Stomach smooth muscle (tissue), 2 donors: ENCODE measurements at regions not wholly inside any gene's neighbourhood (a gene's known extent, or its start where the extent isn't known, plus 50 kb on each side); places are given as distances from the start of the nearest gene placed in this dataset.

Experiments
- H3K27ac ChIP-seq: one replicate; pipeline ENCODE4 v1.7.0; 2013; ENCODE audit warnings: mild to moderate bottlenecking, low read length, inconsistent platforms
- H3K27me3 ChIP-seq, 2 donors: one replicate each; pipeline ENCODE4 v1.7.0; 2013; ENCODE audit warnings: low read length in 2 of 2; ENCODE audit not compliant: insufficient read depth in 2 of 2, control insufficient read depth in 1 of 2
- H3K36me3 ChIP-seq, 2 donors: one replicate each; pipeline ENCODE4 v1.7.0; 2013; ENCODE audit warnings: low read length in 2 of 2; ENCODE audit not compliant: control insufficient read depth in 2 of 2, insufficient read depth in 2 of 2
- H3K4me1 ChIP-seq: one replicate; pipeline ENCODE4 v1.7.0; 2013; ENCODE audit warnings: low read length; ENCODE audit not compliant: control insufficient read depth, insufficient read depth
- H3K4me3 ChIP-seq, 2 donors: one replicate each; pipeline ENCODE4 v1.7.0; 2013; ENCODE audit warnings: low read length in 2 of 2
- H3K9ac ChIP-seq, 2 donors: one replicate each; pipeline ENCODE4 v1.7.0; 2013; ENCODE audit warnings: low read length in 2 of 2, mild to moderate bottlenecking in 1 of 2
- H3K9me3 ChIP-seq, 2 donors: one replicate each; pipeline ENCODE4 v1.7.0; 2013; ENCODE audit warnings: low read length in 2 of 2; ENCODE audit not compliant: control insufficient read depth in 2 of 2
- donor health status: healthy.
- donor health status: Pancreatic carcinoma.

GRCh38 chr14:94998110-94998509 is 159.2 kb downstream of the DICER1 start:
- Histone ChIP-seq H3K9ac (no peak overlapping the region), H3K27me3 (peaks cover 0 to 6% of the 10 kb centered on the region in 2 donors), H3K27ac (no peak overlapping the region), H3K4me3 (no peak overlapping the region), H3K36me3 (no peaks in the 10 kb centered on the region), H3K4me1 (no peaks in the 10 kb centered on the region), H3K9me3 (no peaks in the 10 kb centered on the region)

- Histone ChIP-seq H3K36me3 (no peaks in the 10 kb centered on the region), H3K4me3 (no peak overlapping the region), H3K9ac (no peak overlapping the region), H3K9me3 (no peaks in the 10 kb centered on the region), H3K27ac (no peak overlapping the region), H3K27me3 (peaks cover 0 to 4% of the 10 kb centered on the region in 2 donors), H3K4me1 (no peaks in the 10 kb centered on the region)
Measured at GRCh38 chr14:94995551-94995950, 161.8 kb downstream of the DICER1 start.

GRCh38 chr14:94994245-94994644 is 163.1 kb downstream of the DICER1 start:
- Histone ChIP-seq H3K36me3 (no peaks in the 10 kb centered on the region), H3K4me1 (no peaks in the 10 kb centered on the region), H3K9ac (no peak overlapping the region), H3K9me3 (no peaks in the 10 kb centered on the region), H3K27me3 (peaks cover 0 to 4% of the 10 kb centered on the region in 2 donors), H3K4me3 (no peak overlapping the region), H3K27ac (no peak overlapping the region)

- Histone ChIP-seq H3K36me3 (no peaks in the 10 kb centered on the region), H3K9ac (no peak overlapping the region), H3K27me3 (no peaks in the 10 kb centered on the region)
Measured at GRCh38 chr14:94992046-94992445, 165.3 kb downstream of the DICER1 start.

GRCh38 chr14:94989946-94990345 is 167.4 kb downstream of the DICER1 start:
- no peaks in the 10 kb centered on the region for H3K4me1 ChIP-seq
- no peak overlapping the region for H3K9ac ChIP-seq
- H3K4me3 ChIP-seq, result no peak overlapping the region
- H3K27ac ChIP-seq, result no peak overlapping the region
- H3K9me3 ChIP-seq, result peaks cover 0 to 2% of the 10 kb centered on the region in 2 donors
- H3K36me3 ChIP-seq, result no peaks in the 10 kb centered on the region
- no peaks in the 10 kb centered on the region for H3K27me3 ChIP-seq

More at GRCh38 chr14:94992046-94992445, 165.3 kb downstream of the DICER1 start:
- Histone ChIP-seq H3K27ac (no peak overlapping the region), H3K4me1 (no peaks in the 10 kb centered on the region), H3K4me3 (no peak overlapping the region), H3K9me3 (peaks cover 0 to 2% of the 10 kb centered on the region in 2 donors)

DNA sequence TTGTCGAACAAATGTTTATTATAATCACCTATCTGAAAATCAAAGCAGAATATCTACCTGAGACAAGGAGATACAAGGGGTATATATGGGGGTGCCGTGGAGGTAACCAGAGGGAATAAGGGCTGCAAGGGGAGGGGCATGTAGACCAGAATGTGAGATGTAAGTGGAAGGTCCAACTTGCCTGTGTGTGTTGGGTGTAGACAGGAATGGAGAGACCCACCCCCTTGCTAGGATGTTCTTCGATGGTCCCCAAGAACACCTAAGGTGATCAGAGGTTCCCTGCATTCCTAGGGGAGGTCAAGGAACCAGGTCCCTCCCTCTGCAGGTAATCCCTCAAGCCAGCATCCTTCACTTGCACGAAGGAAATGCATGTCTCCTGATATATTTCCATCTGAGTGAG is 167.9 kb downstream of the DICER1 start:
- no peaks in the 10 kb centered on the region for H3K4me1 ChIP-seq
- H3K4me3 ChIP-seq, result no peak overlapping the region
- peaks cover 0 to 2% of the 10 kb centered on the region in 2 donors for H3K9me3 ChIP-seq
- no peak overlapping the region for H3K27ac ChIP-seq
- H3K9ac ChIP-seq, result no peak overlapping the region
- H3K27me3 ChIP-seq, result no peaks in the 10 kb centered on the region
- H3K36me3 ChIP-seq, result no peaks in the 10 kb centered on the region

DNA sequence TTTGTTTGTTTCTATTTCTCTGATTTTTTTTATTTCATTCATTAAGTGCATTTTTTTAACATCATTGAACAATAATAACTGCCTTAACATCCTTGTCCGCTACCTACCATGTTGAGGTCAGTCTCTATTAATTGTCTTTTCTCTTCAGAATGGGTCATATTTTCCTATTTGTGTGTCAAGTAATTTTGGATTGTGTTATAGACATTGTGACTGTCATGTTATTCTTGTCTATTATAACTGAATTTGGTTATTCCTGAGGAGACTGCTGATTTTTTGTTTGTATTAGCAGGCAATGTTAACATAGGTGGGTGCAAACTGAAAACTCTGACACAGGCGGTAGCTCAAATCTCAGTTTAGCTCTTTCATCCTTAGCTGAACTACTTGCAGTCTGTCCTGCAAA is 169.9 kb downstream of the DICER1 start:
- Histone ChIP-seq H3K4me3 (no peak overlapping the region), H3K9ac (no peak overlapping the region), H3K27ac (no peak overlapping the region), H3K4me1 (no peaks in the 10 kb centered on the region), H3K9me3 (peaks cover 0 to 2% of the 10 kb centered on the region in 2 donors), H3K36me3 (no peaks in the 10 kb centered on the region), H3K27me3 (no peaks in the 10 kb centered on the region)

GRCh38 chr14:94979891-94980290 is 177.4 kb downstream of the DICER1 start:
- H3K27ac ChIP-seq, result no peak overlapping the region
- H3K27me3 ChIP-seq, result no peaks in the 10 kb centered on the region
- no peaks in the 10 kb centered on the region for H3K36me3 ChIP-seq
- no peak overlapping the region for H3K9ac ChIP-seq
- H3K4me3 ChIP-seq, result no peak overlapping the region
- H3K4me1 ChIP-seq, result no peaks in the 10 kb centered on the region
- H3K9me3 ChIP-seq, result no peaks in the 10 kb centered on the region

DNA sequence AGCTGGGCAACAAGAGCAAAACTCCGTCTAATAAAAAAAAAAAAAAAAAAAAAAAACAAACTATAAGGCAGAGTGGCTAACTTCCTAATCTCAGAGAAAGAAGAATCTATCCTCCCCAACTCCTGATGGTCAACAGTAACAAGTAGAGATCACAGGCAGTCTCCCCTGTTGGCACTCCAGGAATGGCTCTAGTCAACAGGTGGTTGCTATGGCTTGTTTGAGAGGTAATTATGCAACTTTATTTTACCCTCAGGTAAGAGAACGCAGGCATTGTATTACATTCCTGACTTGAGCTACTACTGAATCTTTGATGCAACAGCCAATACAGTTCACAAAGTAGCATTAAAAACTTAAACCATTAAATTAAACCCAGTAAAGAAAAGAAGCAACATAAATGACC is 180.3 kb downstream of the DICER1 start:
- peaks cover 0 to 2% of the 10 kb centered on the region in 2 donors for H3K9me3 ChIP-seq

GRCh38 chr14:94975366-94975765 is 182.0 kb downstream of the DICER1 start:
- H3K36me3 ChIP-seq, result no peaks in the 10 kb centered on the region
- no peaks in the 10 kb centered on the region for H3K27me3 ChIP-seq
- H3K9me3 ChIP-seq, result peaks cover 0 to 2% of the 10 kb centered on the region in 2 donors
- H3K4me1 ChIP-seq, result no peaks in the 10 kb centered on the region
- no peak overlapping the region for H3K9ac ChIP-seq
- H3K27ac ChIP-seq, result no peak overlapping the region
- H3K4me3 ChIP-seq, result no peak overlapping the region

More for the DNA sequence above, 180.3 kb downstream of the DICER1 start:
- H3K27me3 ChIP-seq, result no peaks in the 10 kb centered on the region
- H3K36me3 ChIP-seq, result no peaks in the 10 kb centered on the region
- H3K4me3 ChIP-seq, result no peak overlapping the region
- H3K4me1 ChIP-seq, result no peaks in the 10 kb centered on the region
- no peak overlapping the region for H3K9ac ChIP-seq
- H3K27ac ChIP-seq, result no peak overlapping the region

GRCh38 chr14:94974893-94975292 is 182.4 kb downstream of the DICER1 start:
- Histone ChIP-seq H3K36me3 (no peaks in the 10 kb centered on the region), H3K9me3 (peaks cover 0 to 2% of the 10 kb centered on the region in 2 donors), H3K4me1 (no peaks in the 10 kb centered on the region), H3K4me3 (no peak overlapping the region), H3K27ac (no peak overlapping the region), H3K27me3 (no peaks in the 10 kb centered on the region), H3K9ac (no peak overlapping the region)
